ENCODE measurements at regions not wholly inside any gene's neighbourhood (a gene's known extent, or its start where the extent isn't known, plus 50 kb on each side); places are given as distances from the start of the nearest gene placed in this dataset.
"Not testable (repeated sequence)": the region's sequence is repeated elsewhere in the genome, so short reads cannot be mapped to it uniquely, and the experiment has no call there.

GRCh38 chr2:168300460-168300859 lies 53.1 kb upstream of the STK39 start:
- no peak for DNase-seq

DNA sequence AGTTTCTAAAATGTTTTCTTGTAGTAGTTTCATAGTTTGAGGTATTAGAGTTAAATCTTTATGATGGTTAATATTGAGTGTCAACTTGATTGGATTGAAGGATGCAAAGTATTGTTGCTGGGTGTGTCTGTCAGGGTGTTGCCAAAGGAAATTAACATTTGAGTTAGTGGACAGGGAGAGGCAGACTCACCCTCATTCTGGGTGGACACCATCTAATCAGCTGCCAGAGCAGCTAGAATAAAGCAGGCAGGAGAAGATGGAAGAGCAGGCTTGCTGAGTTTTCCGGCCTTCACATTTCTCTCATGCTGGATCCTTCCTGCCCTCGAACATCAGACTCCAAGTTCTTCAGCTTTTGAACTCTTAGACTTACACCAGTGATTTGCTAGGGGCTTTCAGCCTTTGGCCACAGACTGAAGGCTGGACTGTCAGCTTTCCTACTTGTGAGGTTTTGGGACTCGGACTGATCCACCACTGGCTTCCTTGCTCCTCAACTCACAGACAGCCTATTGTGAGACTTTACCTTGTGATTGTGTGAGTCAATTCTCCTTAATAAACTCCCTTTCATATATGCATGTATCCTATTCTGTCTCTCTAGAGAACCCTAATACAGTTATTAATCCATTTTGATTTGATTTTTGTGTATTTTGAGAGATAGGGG lies 56.8 kb upstream of the STK39 start:
- DNase-seq, result no peak

- no peak for DNase-seq
These were observed 60.0 kb upstream of the STK39 start for GRCh38 chr2:168307379-168307778.

DNA sequence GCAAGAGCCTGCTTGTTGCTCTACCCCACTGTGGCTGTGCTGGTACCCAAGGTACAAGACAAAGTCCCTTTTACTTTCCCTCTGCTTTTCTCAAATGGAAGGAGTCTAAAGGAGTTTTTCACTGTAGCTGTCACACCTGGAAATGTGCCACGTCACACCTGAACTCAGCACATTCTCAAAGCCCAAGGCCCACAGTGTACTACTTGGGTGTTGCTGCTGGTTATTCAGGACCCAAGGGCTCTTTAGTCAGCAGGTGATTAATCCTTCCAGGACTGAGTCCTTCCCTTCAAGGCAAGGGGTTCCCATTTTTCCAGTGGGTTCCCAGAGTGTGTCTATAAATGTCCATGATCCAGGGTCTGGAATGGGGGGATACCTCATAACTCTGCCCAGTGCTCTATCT lies 63.2 kb upstream of the STK39 start:
- no peak for DNase-seq

- DNase-seq, result no peak
These were observed 64.0 kb upstream of the STK39 start for GRCh38 chr2:168311261-168311910.

GRCh38 chr2:168312036-168312822 lies 64.8 kb upstream of the STK39 start:
- no peak for DNase-seq

GRCh38 chr2:168314236-168314635 lies 66.8 kb upstream of the STK39 start:
- no peak for DNase-seq

- DNase-seq, result no peak
These were observed 68.1 kb upstream of the STK39 start for GRCh38 chr2:168315331-168316072.

DNA sequence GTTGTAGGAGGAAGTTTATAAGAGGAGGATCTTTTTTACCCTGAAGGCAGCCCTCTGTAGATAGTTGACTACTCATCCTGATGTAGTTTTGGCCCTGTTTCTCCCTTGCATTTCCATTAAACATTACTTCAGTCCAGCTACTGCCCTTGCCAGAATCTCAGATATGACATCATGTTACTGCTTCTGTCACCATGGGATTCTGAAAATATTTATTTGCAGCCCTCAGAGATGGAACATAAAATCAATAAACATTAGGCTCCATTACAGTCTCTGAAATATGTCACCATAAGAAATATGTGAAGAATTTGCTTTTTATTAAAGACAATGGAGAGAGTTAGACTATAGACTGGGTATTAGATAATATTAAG lies 68.7 kb upstream of the STK39 start:
- DNase-seq, result no peak

- DNase-seq, result no peak
These were observed 69.9 kb upstream of the STK39 start for GRCh38 chr2:168317282-168317681.

GRCh38 chr2:168320267-168320666 lies 72.9 kb upstream of the STK39 start:
- DNase-seq, result no peak

- no peak for DNase-seq
These were observed 75.1 kb upstream of the STK39 start for GRCh38 chr2:168322325-168323007.

- no peak for DNase-seq
These were observed 76.2 kb upstream of the STK39 start for GRCh38 chr2:168323529-168324021.

DNA sequence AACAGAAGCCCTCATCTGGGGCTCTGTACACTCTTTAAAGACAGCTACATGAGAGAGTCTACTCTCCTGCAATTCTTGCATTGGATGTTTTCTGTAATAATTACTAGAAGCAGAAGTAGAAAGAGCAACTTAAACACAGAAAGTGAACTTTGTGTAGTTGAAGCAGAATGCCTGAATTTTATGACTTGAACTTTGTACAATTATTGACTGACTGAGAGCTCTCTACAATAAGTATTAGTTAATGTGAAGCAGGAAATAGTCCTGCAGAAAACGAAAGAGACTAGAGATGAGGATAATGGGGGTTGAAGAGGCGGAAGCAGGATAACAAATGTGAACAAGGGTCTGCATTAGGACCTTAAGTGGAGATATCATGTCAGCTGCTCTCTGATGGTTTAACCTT lies 79.2 kb upstream of the STK39 start:
- no peak for DNase-seq

DNA sequence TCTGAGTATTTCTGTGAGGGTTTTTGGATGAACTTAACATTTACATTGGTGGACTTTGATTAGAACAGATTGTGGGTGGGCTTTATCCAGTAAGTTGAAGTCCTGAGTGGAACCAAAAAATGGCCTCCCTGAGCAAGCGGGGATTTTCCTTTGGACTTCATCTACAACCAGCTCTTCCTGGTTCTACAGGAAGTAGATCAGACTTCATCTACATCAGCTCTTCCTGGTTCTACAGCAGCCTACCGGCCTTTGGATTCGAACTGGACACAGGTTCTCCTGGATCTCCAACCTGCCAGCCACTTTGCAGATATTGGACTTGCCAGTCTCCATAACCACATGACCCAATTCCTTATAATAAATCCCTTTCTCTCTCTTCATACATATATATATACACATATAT lies 79.9 kb upstream of the STK39 start:
- no peak for DNase-seq

- no peak for DNase-seq
These were observed 81.0 kb upstream of the STK39 start for GRCh38 chr2:168328421-168328820.

DNA sequence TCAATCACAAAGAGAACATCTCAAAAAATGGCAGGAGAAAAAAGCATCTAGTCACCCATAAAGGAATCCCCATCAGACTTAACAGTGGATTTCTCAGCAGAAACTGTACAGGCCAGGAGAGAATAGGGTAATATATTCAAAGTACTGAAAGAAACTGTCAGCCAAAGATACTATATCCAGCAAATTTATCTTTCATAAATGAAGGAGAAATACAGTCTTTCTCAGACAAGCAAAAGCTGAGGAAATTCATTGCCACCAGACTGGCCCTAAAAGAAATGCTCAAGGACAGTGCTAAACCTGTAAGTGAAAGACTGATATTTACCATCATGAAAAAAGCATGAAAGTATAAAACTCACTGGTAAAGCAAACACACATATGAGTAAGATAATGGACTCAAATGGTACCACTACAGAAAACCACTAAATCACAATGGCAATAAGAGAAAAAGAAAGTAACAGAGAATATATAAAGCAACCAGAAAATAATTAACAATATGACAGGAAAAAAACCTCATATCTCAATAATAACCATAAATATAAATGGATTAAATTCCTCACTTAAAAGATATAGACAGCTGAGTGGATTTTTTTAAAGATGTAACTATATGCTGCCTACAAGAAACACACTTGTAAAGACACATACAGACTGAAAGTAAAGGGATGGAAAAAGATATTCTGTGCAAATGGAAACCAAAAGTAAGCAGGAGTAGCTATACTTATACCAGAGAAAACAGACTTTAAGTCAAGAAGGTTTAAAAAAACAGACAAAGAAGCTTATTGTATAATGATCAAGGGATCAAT lies 83.4 kb upstream of the STK39 start:
- no peak for DNase-seq

GRCh38 chr2:168335254-168335653 lies 87.9 kb upstream of the STK39 start:
- not testable (repeated sequence) for DNase-seq

DNA sequence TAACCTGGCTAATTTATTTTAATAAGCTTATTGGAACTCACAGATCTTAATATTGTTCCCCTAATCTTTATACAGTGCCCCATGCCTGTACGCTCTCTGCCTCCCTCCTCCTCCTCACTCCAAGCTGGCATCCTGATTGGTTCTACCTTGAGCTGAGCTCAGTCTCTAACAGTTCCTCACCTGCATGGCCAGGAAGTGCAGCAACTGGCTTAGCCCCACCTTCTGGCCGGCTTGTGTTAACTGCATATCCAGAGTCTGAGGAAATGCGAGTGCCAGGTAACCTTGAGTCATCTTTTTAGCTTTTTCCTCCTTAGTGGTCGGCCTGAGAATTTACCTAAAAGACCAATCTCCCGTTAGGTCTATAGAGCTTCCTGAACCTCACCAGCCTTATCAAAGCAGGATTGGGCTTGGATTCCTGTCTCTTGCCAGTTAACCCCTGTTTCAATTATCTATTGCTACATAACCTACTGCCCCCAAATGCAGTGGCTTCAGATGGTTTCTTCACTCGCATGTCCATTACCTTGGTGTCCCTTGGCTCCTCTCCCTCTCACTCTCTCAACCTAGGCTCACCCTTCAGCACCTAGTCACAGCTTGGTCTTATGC lies 89.5 kb upstream of the STK39 start:
- peak; percentile 84 for DNase-seq

GRCh38 chr2:168338292-168338691 lies 90.9 kb upstream of the STK39 start:
- DNase-seq, result peak; percentile 67

DNA sequence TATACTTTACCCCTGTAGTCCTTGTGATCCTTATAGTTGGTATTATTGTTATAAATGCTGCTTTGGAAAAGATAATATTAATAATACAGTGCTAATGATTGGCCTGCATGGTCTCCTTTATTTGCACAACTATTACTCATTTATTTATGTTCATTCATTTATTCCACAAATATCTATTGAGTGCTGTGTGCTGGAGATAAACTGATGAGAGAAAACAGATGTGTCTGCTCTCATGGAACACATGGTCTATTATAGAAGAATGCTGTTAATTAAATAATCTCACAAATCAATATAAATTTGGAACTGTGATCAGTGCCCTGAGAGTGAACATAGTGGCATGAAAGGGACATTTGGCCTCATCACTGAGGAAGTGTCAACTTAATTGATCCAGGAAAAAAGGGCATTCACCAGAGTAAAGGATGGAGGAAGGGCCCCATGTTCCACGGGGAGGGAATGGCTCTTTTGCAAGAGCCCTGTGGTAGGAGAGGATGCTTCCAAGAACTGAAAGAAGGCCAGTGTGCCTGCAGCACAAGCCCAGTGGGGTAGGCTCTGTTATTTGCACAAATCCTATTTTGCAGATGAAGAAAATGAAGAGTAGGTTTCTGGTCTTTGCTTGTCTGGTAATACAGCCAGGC lies 91.5 kb upstream of the STK39 start:
- no peak for DNase-seq
